ENCODE measurements at regions not wholly inside any gene's neighbourhood (a gene's known extent, or its start where the extent isn't known, plus 50 kb on each side); places are given as distances from the start of the nearest gene placed in this dataset.

DNA sequence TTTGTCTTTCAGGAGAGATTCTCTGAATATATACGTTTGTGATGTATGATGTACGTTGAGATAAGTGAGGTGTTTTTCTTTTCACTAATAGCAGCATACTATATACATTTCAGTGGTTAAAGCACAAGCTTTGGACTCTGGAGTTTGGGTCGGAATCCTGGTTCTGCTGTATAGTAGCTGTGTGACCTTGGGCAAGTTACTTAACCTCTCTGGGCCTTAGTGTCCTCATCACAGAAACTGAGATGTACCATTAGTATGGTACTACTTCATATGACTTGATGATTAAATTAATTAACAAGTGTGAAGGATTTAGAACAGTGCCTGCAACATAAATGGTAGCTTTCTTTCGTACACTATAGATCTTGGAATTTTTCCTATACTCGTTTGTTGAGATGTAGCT is 258.7 kb downstream of the CDCA7 start:
- no peak for TF ChIP-seq MYC (IDR thresholded peaks at IDR 0.05; ENCODE audit: low read depth, low read length)
- TF ChIP-seq, protein P1, sequence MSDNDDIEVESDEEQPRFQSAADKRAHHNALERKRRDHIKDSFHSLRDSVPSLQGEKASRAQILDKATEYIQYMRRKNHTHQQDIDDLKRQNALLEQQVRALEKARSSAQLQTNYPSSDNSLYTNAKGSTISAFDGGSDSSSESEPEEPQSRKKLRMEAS (IDR thresholded peaks at IDR 0.05; ENCODE audit: low read depth, low read length): no peak
- no peak for TF ChIP-seq POLR2A (IDR thresholded peaks at IDR 0.05; ENCODE audit: extremely low read depth, insufficient read length)
- TF ChIP-seq, protein P2, sequence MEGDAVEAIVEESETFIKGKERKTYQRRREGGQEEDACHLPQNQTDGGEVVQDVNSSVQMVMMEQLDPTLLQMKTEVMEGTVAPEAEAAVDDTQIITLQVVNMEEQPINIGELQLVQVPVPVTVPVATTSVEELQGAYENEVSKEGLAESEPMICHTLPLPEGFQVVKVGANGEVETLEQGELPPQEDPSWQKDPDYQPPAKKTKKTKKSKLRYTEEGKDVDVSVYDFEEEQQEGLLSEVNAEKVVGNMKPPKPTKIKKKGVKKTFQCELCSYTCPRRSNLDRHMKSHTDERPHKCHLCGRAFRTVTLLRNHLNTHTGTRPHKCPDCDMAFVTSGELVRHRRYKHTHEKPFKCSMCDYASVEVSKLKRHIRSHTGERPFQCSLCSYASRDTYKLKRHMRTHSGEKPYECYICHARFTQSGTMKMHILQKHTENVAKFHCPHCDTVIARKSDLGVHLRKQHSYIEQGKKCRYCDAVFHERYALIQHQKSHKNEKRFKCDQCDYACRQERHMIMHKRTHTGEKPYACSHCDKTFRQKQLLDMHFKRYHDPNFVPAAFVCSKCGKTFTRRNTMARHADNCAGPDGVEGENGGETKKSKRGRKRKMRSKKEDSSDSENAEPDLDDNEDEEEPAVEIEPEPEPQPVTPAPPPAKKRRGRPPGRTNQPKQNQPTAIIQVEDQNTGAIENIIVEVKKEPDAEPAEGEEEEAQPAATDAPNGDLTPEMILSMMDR (IDR thresholded peaks at IDR 0.05; ENCODE audit: low read depth, low read length): no peak
- no peak overlapping the region for H3K4me3 ChIP-seq (ENCODE audit: low read depth, low read length)
- no peak for DNase-seq (ENCODE audit: low read depth)

DNA sequence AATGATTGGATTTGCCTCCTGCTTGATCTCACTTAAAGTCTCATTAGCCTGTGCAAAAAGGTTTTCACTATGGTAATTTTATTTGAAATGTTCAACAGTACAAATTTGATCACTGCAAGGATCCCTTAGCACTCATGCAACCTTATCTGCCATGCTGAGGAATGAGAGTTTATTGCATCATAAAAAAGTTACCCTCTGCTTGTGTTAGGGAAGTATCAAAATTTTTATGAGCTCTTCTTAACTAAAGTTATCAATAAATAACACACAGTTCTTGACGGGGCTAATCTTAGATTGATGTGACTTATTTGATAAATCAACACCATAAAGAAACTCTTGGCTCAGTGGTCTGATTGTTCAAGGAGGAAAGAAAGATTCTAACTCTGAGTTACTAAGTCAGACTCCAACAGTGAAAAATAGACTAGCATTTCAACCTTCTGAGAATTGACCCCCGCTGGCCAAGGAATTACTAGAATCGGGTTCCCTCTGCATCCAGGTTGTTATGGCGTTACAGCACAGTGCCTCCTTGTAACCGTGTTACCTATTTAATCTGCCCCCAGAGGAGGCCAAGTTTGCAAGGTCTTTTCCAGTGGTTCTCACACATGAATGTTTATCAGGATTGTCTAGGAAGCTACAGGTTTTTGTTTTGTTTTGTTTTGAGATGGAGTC is 259.7 kb downstream of the CDCA7 start:
- no peak for DNase-seq (ENCODE audit: low read depth)
- no peak overlapping the region for H3K4me3 ChIP-seq (ENCODE audit: low read depth, low read length)
- TF ChIP-seq, protein P1 (IDR thresholded peaks at IDR 0.05; ENCODE audit: low read depth, low read length): no peak
- TF ChIP-seq MYC (IDR thresholded peaks at IDR 0.05; ENCODE audit: low read depth, low read length): no peak
- TF ChIP-seq, protein P2 (IDR thresholded peaks at IDR 0.05; ENCODE audit: low read depth, low read length): no peak
- no peak for TF ChIP-seq POLR2A (IDR thresholded peaks at IDR 0.05; ENCODE audit: extremely low read depth, insufficient read length)

DNA sequence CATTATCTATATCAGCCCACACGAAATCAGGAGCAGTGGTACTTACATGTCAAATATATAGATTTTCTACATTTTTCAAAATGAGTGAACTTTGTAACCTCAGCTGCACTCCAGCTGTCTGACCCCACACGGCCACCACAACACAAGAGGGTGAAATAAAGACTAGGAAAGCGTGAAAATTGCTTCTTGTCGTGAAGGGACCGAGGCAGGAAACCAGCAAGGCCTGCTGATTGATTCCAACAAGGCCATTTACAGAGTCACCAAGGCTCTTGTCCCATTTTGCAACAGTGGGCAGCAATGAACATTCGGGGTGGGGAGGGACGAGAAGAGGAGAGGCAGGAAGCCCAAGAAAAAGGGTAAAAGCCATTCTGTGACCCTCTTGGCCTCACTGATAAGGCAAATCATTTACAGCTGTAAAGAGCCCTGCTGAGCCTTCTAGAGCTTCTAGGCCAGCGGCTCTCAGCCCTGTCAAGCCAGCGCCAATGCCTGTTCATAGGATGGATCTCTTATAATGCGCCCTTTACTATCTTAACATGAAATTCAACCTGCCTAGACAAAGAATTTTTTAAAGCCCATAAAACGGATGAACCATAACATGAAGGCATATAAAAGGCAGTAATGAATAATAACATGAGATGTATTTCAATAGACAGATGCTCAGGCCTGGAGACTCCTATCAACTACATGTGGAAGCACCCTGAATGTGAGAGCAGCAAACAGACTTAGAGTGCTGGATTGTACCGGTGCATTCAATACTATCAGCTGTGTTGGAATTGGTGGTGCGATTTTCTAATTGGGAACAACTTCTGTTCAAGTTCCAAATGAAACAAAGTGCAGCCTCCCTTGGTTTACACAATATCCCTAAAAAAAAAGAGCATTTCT is 269.0 kb downstream of the CDCA7 start:
- TF ChIP-seq MYC (IDR thresholded peaks at IDR 0.05; ENCODE audit: low read depth, low read length) (no peak), POLR2A (IDR thresholded peaks at IDR 0.05; ENCODE audit: extremely low read depth, insufficient read length) (no peak)
- TF ChIP-seq, protein P1 (IDR thresholded peaks at IDR 0.05; ENCODE audit: low read depth, low read length): no peak
- TF ChIP-seq, protein P2 (IDR thresholded peaks at IDR 0.05; ENCODE audit: low read depth, low read length): no peak
- DNase-seq (ENCODE audit: low read depth): no peak
- H3K4me3 ChIP-seq (ENCODE audit: low read depth, low read length): no peak overlapping the region

DNA sequence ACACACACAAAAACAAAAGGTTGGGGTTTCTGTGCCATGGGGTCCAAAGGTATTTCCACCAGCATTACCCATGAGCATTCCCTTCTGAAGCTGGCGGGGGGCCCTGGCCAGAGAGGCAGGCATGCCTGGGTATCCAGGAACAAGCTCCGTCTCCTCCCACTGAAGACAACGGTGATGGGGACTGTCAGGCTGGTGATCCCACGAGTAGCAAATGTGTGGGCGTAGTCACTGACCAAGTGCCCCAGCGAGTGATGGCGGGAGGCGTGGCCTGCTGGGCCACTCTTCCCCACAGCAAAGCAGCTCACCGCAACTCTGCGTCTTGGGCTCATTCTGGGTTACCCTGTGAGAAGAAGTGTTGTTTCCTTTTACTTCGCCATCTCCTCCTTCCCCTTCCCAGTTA is 270.6 kb downstream of the CDCA7 start:
- no peak for DNase-seq (ENCODE audit: low read depth)
- TF ChIP-seq, protein P1 (IDR thresholded peaks at IDR 0.05; ENCODE audit: low read depth, low read length): no peak
- no peak for TF ChIP-seq POLR2A (IDR thresholded peaks at IDR 0.05; ENCODE audit: extremely low read depth, insufficient read length)
- TF ChIP-seq, protein P2 (IDR thresholded peaks at IDR 0.05; ENCODE audit: low read depth, low read length): no peak
- TF ChIP-seq MYC (IDR thresholded peaks at IDR 0.05; ENCODE audit: low read depth, low read length): no peak
- H3K4me3 ChIP-seq (ENCODE audit: low read depth, low read length): no peak overlapping the region

DNA sequence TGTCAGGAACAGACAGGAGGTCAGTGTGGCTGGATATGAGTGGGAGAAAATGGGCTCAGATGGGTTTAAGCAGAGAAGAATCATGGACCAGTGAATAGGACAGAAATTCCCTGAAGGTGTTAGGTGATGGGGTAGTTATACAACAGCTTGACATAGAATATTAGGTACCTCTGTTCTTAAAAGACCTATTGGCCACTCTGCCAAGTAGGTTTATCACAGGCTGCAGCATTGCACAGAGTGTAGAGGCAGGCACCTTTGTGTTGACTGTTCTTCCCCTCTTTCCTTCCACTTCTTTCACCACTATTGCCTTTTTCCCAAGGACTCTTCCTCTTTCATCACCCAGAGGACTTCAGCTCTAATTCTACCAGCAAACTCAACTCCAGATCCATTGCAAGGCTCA is 274.4 kb downstream of the CDCA7 start:
- H3K4me3 ChIP-seq (ENCODE audit: low read depth, low read length): no peak overlapping the region
- DNase-seq (ENCODE audit: low read depth): no peak
- TF ChIP-seq, protein P1 (IDR thresholded peaks at IDR 0.05; ENCODE audit: low read depth, low read length): no peak
- TF ChIP-seq MYC (IDR thresholded peaks at IDR 0.05; ENCODE audit: low read depth, low read length): no peak
- TF ChIP-seq, protein P2 (IDR thresholded peaks at IDR 0.05; ENCODE audit: low read depth, low read length): no peak
- no peak for TF ChIP-seq POLR2A (IDR thresholded peaks at IDR 0.05; ENCODE audit: extremely low read depth, insufficient read length)

Data from NB4 (cell line).